M059J (cell line): ENCODE measurements at regions not wholly inside any gene's neighbourhood (a gene's known extent, or its start where the extent isn't known, plus 50 kb on each side); places are given as distances from the start of the nearest gene placed in this dataset.

Source experiments
- DNase-seq: peaks from one replicate; pipeline ENCODE4 v3.0.0-alpha.2; 2012; ENCODE audit warnings: low read depth

GRCh38 chr11:28833169-28833568 lies 725.0 kb downstream of the METTL15 start:
- no peak for DNase-seq

GRCh38 chr11:28826807-28827206 lies 718.6 kb downstream of the METTL15 start:
- no peak for DNase-seq

GRCh38 chr11:28822576-28822975 lies 714.4 kb downstream of the METTL15 start:
- DNase-seq = no peak

GRCh38 chr11:28820296-28820989 lies 712.3 kb downstream of the METTL15 start:
- DNase-seq = no peak

GRCh38 chr11:28819741-28820140 lies 711.6 kb downstream of the METTL15 start:
- no peak for DNase-seq

GRCh38 chr11:28815110-28815509 lies 706.9 kb downstream of the METTL15 start:
- DNase-seq = no peak

- DNase-seq = no peak
These were observed 700.6 kb downstream of the METTL15 start for GRCh38 chr11:28808771-28809170.

- DNase-seq = peak; percentile 12
These were observed 691.1 kb downstream of the METTL15 start for GRCh38 chr11:28799316-28799715.

- no peak for DNase-seq
These were observed 690.1 kb downstream of the METTL15 start for GRCh38 chr11:28798286-28798685.

- no peak for DNase-seq
These were observed 689.3 kb downstream of the METTL15 start for GRCh38 chr11:28797536-28797935.

- no peak for DNase-seq
These were observed 686.2 kb downstream of the METTL15 start for GRCh38 chr11:28794405-28794804.

GRCh38 chr11:28793282-28793738 lies 685.1 kb downstream of the METTL15 start:
- DNase-seq = no peak

GRCh38 chr11:28792856-28793255 lies 684.7 kb downstream of the METTL15 start:
- no peak for DNase-seq

GRCh38 chr11:28787897-28788296 lies 679.7 kb downstream of the METTL15 start:
- DNase-seq = peak; percentile 88

- no peak for DNase-seq
These were observed 668.9 kb downstream of the METTL15 start for GRCh38 chr11:28777126-28777525.

- no peak for DNase-seq
These were observed 665.4 kb downstream of the METTL15 start for GRCh38 chr11:28773606-28774005.

GRCh38 chr11:28770806-28771205 lies 662.6 kb downstream of the METTL15 start:
- DNase-seq = peak; percentile 58

GRCh38 chr11:28767574-28767973 lies 659.4 kb downstream of the METTL15 start:
- peak; percentile 82 for DNase-seq

GRCh38 chr11:28763876-28764275 lies 655.7 kb downstream of the METTL15 start:
- DNase-seq = peak; percentile 26

GRCh38 chr11:28763151-28763550 lies 655.0 kb downstream of the METTL15 start:
- no peak for DNase-seq

GRCh38 chr11:28760676-28761390 lies 652.6 kb downstream of the METTL15 start:
- DNase-seq = peak; percentile 94

GRCh38 chr11:28759311-28759710 lies 651.1 kb downstream of the METTL15 start:
- peak; percentile 68 for DNase-seq
